ENCODE measurements at regions not wholly inside any gene's neighbourhood (a gene's known extent, or its start where the extent isn't known, plus 50 kb on each side); places are given as distances from the start of the nearest gene placed in this dataset.

- no peak for DNase-seq (ENCODE audit: low read depth)
- TF ChIP-seq, protein P1, sequence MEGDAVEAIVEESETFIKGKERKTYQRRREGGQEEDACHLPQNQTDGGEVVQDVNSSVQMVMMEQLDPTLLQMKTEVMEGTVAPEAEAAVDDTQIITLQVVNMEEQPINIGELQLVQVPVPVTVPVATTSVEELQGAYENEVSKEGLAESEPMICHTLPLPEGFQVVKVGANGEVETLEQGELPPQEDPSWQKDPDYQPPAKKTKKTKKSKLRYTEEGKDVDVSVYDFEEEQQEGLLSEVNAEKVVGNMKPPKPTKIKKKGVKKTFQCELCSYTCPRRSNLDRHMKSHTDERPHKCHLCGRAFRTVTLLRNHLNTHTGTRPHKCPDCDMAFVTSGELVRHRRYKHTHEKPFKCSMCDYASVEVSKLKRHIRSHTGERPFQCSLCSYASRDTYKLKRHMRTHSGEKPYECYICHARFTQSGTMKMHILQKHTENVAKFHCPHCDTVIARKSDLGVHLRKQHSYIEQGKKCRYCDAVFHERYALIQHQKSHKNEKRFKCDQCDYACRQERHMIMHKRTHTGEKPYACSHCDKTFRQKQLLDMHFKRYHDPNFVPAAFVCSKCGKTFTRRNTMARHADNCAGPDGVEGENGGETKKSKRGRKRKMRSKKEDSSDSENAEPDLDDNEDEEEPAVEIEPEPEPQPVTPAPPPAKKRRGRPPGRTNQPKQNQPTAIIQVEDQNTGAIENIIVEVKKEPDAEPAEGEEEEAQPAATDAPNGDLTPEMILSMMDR (IDR thresholded peaks at IDR 0.05; ENCODE audit: low read length, missing control alignments), result no peak
Measured at GRCh38 chr4:81375745-81376144, 96.0 kb downstream of the RASGEF1B start.

DNA sequence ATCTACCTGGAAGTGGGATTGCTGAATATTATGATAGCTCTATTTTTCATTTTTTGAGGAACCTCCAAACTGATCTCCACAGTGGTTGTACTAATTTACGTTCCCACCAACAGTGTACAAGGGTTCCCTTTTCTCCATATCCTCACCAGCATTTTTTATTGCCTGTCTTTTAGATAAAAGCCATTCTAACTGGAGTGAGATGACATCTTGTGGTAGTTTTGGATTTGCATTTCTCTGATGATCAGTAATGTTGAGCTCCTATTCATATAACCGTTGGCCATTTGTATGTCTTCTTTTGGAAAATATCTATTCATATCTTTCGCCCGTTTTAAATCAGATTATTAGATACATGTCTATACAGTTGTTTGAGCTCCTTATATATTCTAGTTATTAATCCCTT is 101.8 kb downstream of the RASGEF1B start:
- TF ChIP-seq, protein P1 (IDR thresholded peaks at IDR 0.05; ENCODE audit: low read length, missing control alignments), result no peak
- no peak overlapping the region for H3K4me3 ChIP-seq (replicated peaks; ENCODE audit: low read depth, low read length)
- no peak for DNase-seq (ENCODE audit: low read depth)

More at GRCh38 chr4:81375745-81376144, 96.0 kb downstream of the RASGEF1B start:
- no peak overlapping the region for H3K4me3 ChIP-seq (replicated peaks; ENCODE audit: low read depth, low read length)

DNA sequence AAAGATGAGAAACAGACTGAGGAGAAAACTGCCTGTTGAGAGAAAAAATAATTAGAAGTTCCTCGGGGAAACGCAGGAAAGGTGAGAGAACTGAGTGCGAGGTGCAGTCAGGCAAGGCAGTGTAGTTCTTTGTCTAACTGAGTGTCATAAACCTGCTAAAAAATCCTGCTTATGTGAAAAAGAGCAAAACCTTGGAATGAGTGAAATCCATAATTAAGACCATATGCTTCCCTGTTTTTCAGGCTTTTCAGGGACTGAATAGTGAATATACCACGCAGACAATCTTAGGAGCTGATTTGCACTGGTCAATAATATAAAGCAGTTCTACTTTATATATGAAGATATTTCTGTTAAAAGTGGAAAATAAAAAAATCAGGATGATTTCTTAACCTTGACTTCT is 104.9 kb downstream of the RASGEF1B start:
- no peak overlapping the region for H3K4me3 ChIP-seq (replicated peaks; ENCODE audit: low read depth, low read length)
- DNase-seq (ENCODE audit: low read depth), result no peak
- TF ChIP-seq, protein P1 (IDR thresholded peaks at IDR 0.05; ENCODE audit: low read length, missing control alignments), result no peak

DNA sequence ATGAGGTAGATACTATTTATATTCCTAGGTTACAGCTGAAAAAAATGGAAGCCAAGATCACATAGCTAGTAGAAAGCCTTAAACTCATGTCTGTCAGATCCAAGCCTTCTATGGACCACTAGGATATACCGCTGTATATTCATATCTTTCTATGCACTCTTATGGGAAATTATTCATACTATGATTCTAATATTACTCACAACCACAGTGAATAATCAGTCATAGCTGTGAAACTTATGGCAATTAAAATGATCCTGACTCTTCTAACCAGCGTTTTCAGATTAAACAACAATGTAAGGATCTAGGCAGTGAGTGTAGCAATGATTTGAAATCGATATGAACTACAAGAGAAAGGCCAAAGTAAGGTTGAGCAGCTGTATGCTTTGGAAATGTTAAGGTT is 111.0 kb downstream of the RASGEF1B start:
- no peak for DNase-seq (ENCODE audit: low read depth)
- TF ChIP-seq, protein P1 (IDR thresholded peaks at IDR 0.05; ENCODE audit: low read length, missing control alignments), result no peak
- H3K4me3 ChIP-seq (replicated peaks; ENCODE audit: low read depth, low read length), result no peak overlapping the region

GRCh38 chr4:81359207-81359606 is 112.5 kb downstream of the RASGEF1B start:
- TF ChIP-seq, protein P1 (IDR thresholded peaks at IDR 0.05; ENCODE audit: low read length, missing control alignments), result no peak
- no peak overlapping the region for H3K4me3 ChIP-seq (replicated peaks; ENCODE audit: low read depth, low read length)
- no peak for DNase-seq (ENCODE audit: low read depth)

GRCh38 chr4:81358154-81358553 is 113.6 kb downstream of the RASGEF1B start:
- DNase-seq (ENCODE audit: low read depth), result no peak
- no peak overlapping the region for H3K4me3 ChIP-seq (replicated peaks; ENCODE audit: low read depth, low read length)
- TF ChIP-seq, protein P1 (IDR thresholded peaks at IDR 0.05; ENCODE audit: low read length, missing control alignments), result no peak

DNA sequence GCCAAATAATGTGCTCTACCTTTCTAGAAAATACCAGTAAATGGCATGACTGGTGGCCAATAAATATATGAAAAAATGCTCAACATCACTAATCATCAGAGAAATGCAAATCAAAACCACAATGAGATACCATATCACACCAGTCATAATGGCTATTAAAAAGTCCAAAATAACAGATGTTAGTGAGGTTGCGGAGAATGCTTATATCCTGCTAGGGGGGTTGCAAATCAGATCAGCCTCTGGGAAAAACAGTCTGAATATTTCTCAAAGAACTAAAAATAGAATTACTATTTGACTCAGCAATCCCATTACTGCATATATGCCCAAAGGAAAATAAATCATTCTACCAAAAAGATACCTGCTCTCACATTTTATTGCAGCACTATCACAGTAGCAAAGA is 115.1 kb downstream of the RASGEF1B start:
- TF ChIP-seq, protein P1 (IDR thresholded peaks at IDR 0.05; ENCODE audit: low read length, missing control alignments), result no peak
- no peak overlapping the region for H3K4me3 ChIP-seq (replicated peaks; ENCODE audit: low read depth, low read length)
- no peak for DNase-seq (ENCODE audit: low read depth)
